ENCODE measurements at regions not wholly inside any gene's neighbourhood (a gene's known extent, or its start where the extent isn't known, plus 50 kb on each side); places are given as distances from the start of the nearest gene placed in this dataset.
A peak's percentile ranks its signal among the peaks of the same experiment; 100 is the strongest.

DNA sequence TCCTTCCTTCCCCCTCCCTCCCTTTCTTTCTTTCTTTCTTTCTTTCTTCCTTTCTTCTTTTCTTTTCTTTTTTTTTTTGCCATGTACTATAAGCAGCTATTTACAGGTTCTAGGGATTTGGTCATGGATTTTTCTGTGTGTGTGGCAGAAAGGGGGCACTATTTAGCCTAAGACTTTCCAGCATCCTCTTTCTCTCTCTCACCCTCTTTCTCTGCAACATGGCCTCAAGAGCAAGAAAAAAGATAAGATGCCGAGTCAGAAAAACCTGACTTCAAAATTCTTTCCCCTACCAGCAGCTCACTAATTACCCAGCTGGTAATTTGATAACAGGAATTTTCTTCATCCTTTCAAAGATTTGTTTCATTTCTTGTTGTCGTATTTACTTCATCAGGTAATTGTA is 458.3 kb upstream of the ADAMTS5 start:
- Histone ChIP-seq H3K27ac (peak overlapping the region; percentile 46), H3K27me3 (replicated peaks) (no peaks in the 10 kb centered on the region), H3K4me3 (ENCODE audit: low read depth, low read length) (no peak overlapping the region), H3K36me3 (replicated peaks) (no peaks in the 10 kb centered on the region)
- TF ChIP-seq, protein P1, sequence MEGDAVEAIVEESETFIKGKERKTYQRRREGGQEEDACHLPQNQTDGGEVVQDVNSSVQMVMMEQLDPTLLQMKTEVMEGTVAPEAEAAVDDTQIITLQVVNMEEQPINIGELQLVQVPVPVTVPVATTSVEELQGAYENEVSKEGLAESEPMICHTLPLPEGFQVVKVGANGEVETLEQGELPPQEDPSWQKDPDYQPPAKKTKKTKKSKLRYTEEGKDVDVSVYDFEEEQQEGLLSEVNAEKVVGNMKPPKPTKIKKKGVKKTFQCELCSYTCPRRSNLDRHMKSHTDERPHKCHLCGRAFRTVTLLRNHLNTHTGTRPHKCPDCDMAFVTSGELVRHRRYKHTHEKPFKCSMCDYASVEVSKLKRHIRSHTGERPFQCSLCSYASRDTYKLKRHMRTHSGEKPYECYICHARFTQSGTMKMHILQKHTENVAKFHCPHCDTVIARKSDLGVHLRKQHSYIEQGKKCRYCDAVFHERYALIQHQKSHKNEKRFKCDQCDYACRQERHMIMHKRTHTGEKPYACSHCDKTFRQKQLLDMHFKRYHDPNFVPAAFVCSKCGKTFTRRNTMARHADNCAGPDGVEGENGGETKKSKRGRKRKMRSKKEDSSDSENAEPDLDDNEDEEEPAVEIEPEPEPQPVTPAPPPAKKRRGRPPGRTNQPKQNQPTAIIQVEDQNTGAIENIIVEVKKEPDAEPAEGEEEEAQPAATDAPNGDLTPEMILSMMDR (IDR thresholded peaks at IDR 0.05; ENCODE audit: low read depth, low read length, missing control alignments): peak; percentile 27
- no peak for DNase-seq
- in situ Hi-C loops (cut with HindIII; ENCODE audit: low pct_ligation_motif_present, low sequenced_read_pairs): no loop called here

DNA sequence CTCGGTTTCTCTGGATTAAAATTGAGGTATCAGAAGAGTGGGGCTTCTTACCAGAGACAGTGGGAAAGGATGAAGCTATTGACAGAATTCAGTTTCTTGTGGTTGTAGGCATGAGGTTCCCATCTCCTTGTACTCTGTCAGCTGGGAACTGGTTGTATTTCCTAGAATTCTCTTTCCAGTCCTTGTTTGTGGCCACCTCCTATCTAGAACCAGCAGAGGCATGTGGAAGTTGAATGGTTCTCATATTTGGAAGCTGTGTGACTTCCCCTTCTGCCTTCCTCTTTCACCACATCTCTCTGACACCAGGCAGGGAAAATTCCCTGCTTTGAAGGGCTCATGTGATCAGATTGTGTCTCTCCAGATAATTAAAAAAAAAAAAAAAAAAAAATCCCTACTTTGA is 457.7 kb upstream of the ADAMTS5 start:
- TF ChIP-seq, protein P1 (IDR thresholded peaks at IDR 0.05; ENCODE audit: low read depth, low read length, missing control alignments): no peak
- no peak for DNase-seq
- H3K27ac ChIP-seq: peak overlapping the region; percentile 88

DNA sequence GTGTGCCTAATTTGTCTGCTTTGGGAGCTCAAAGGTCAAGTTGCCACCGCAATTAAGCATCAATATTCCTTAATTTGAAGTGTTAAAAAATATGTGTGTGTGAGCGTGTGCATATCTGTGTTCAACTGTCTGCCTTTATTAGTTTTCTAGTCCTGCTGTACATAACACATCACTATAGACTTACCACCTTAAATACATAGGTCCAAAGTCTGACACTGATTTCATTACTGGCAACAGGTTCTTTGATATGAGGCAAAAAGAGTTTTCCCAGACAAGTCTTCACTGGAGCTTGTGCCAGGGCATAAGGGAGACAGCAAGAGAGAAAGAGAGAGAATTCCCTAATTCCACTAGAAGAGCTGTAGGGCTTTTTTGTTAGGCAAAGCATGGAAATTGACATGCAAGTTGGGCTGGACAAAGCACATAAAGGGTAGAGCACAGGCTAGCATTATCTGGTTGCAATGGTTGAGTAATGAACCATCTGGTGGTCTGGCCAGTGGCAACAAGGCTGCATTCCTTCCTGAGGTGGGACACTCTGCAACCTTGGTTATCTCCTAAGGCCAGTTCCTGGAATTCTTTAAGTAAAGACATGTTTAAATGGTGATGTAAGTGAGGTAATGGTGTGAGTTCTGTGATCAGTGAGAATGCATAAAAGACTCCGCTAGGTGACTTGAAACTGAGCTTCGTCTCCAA is 457.2 kb upstream of the ADAMTS5 start:
- in situ Hi-C loops (cut with HindIII; ENCODE audit: low pct_ligation_motif_present, low sequenced_read_pairs): no loop called here
- TF ChIP-seq, protein P1 (IDR thresholded peaks at IDR 0.05; ENCODE audit: low read depth, low read length, missing control alignments): no peak
- peak overlapping the region; percentile 88 for H3K27ac ChIP-seq
- H3K4me3 ChIP-seq (ENCODE audit: low read depth, low read length): no peak overlapping the region
- no peaks in the 10 kb centered on the region for H3K27me3 ChIP-seq (replicated peaks)
- peak; percentile 67 for DNase-seq
- H3K36me3 ChIP-seq (replicated peaks): no peaks in the 10 kb centered on the region

More for the DNA sequence above, 457.7 kb upstream of the ADAMTS5 start:
- in situ Hi-C loops (cut with HindIII; ENCODE audit: low pct_ligation_motif_present, low sequenced_read_pairs): no loop called here
- H3K36me3 ChIP-seq (replicated peaks): no peaks in the 10 kb centered on the region
- no peaks in the 10 kb centered on the region for H3K27me3 ChIP-seq (replicated peaks)
- no peak overlapping the region for H3K4me3 ChIP-seq (ENCODE audit: low read depth, low read length)

DNA sequence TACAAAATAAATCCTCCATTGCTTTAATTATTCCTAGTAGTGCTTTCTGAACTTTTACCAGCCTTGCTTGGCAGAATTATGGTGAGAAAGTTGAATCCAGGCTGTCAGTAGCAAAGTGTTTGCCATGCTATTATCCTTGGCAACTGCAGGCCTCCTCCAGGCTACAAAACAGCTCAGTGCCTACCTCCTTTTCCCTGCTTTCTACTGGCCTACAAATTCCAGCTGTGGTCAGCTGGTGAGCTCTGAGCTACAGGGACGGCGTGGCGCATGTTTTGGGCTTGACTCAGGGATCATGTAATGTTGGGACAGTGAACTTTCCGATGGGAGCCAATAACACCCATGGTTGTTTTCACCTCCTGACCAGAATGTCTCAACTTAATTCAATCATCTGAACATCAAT is 456.1 kb upstream of the ADAMTS5 start:
- DNase-seq: peak; percentile 96
- in situ Hi-C loops (cut with HindIII; ENCODE audit: low pct_ligation_motif_present, low sequenced_read_pairs): no loop called here
- TF ChIP-seq, protein P1 (IDR thresholded peaks at IDR 0.05; ENCODE audit: low read depth, low read length, missing control alignments): no peak
- no peaks in the 10 kb centered on the region for H3K27me3 ChIP-seq (replicated peaks)
- H3K27ac ChIP-seq: peak overlapping the region; percentile 88
- H3K4me3 ChIP-seq (ENCODE audit: low read depth, low read length): no peak overlapping the region
- H3K36me3 ChIP-seq (replicated peaks): no peaks in the 10 kb centered on the region

DNA sequence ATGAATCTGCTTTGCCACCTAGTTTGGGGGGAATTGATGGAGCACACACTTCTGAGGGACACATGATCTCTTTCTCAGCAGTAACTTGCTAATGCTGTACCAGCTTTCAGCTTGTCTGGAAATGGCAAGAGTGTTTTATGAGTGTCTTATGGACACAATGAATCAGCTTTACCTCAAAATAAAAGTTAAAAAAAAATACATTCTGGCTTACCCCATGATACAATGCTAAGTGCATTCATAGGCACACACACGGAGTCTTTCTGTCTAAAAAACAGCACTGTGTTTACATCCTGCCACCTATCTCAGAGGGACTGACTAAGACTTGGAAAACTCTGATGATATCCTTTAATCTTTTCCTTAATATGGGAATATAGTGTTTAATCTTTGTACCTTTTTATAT is 455.5 kb upstream of the ADAMTS5 start:
- H3K4me3 ChIP-seq (ENCODE audit: low read depth, low read length): no peak overlapping the region
- H3K36me3 ChIP-seq (replicated peaks): no peaks in the 10 kb centered on the region
- TF ChIP-seq, protein P1 (IDR thresholded peaks at IDR 0.05; ENCODE audit: low read depth, low read length, missing control alignments): no peak
- in situ Hi-C loops (cut with HindIII; ENCODE audit: low pct_ligation_motif_present, low sequenced_read_pairs): no loop called here
- peak overlapping the region; percentile 88 for H3K27ac ChIP-seq
- H3K27me3 ChIP-seq (replicated peaks): no peaks in the 10 kb centered on the region
- DNase-seq: no peak

DNA sequence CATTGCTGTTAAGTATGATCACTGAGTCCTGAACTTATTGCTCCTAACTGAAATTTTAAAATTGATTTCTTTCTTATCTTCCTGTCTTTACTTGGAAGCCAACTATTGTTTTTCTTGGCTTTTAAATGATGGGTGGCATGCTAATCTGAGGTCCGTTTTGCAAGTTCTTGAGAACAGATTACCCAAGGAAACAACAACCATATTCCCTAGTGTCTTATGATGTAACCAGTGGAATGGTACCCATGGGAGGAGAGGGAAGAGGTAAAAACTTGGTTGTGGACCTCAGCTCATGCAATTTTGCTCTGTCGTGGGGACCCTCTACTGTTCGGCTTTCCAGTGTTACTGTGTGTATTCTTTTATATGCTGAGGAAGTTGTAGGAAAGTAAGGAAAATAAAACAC is 454.8 kb upstream of the ADAMTS5 start:
- Histone ChIP-seq H3K36me3 (replicated peaks) (no peaks in the 10 kb centered on the region), H3K27me3 (replicated peaks) (no peaks in the 10 kb centered on the region), H3K27ac (no peak overlapping the region), H3K4me3 (ENCODE audit: low read depth, low read length) (no peak overlapping the region)
- TF ChIP-seq, protein P1 (IDR thresholded peaks at IDR 0.05; ENCODE audit: low read depth, low read length, missing control alignments): no peak
- in situ Hi-C loops (cut with HindIII; ENCODE audit: low pct_ligation_motif_present, low sequenced_read_pairs): no loop called here
- no peak for DNase-seq

Measured in brain microvascular endothelial cell (primary cell).